ENCODE measurements at regions not wholly inside any gene's neighbourhood (a gene's known extent, or its start where the extent isn't known, plus 50 kb on each side); places are given as distances from the start of the nearest gene placed in this dataset.

DNA sequence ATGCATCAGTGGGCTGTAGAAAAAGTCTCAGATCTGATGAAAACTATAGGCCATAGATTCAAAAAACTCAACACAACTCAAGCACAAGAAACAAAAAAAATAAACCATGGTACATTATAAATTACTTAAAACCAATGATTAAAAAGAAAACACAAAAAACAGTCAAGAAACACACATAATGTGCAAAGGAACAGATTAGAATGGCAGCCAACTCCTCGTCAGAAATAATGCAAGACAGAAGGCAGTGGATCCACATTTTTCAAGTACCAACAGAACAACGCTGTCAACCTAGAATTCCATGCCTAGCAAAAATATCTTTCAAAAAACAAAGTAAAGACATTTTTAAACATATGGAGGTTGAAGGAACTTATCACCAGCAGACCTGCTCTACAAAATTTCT, 69.7 kb downstream of the PSMB1 start:
- no peak for DNase-seq
- no peak for ATAC-seq
- no peak for FAIRE-seq
- Histone ChIP-seq H3K27ac (no peak overlapping the region), H3K36me3 (no peaks in the 10 kb centered on the region), H3K9me3 (no peaks in the 10 kb centered on the region), H3K27me3 (no peaks in the 10 kb centered on the region), H3K4me3 (no peak overlapping the region), H3K4me1 (peaks cover 0 to 7% (median 5%) of the 10 kb centered on the region in 3 donors)
- WGBS, 2 donors: 89 to 96% methylated on average over 2 of the region's 2 CpGs
- intact Hi-C loops (cut with DNase I): no loop called here
- no peak for TF ChIP-seq CTCF (IDR thresholded peaks at IDR 0.05)

DNA sequence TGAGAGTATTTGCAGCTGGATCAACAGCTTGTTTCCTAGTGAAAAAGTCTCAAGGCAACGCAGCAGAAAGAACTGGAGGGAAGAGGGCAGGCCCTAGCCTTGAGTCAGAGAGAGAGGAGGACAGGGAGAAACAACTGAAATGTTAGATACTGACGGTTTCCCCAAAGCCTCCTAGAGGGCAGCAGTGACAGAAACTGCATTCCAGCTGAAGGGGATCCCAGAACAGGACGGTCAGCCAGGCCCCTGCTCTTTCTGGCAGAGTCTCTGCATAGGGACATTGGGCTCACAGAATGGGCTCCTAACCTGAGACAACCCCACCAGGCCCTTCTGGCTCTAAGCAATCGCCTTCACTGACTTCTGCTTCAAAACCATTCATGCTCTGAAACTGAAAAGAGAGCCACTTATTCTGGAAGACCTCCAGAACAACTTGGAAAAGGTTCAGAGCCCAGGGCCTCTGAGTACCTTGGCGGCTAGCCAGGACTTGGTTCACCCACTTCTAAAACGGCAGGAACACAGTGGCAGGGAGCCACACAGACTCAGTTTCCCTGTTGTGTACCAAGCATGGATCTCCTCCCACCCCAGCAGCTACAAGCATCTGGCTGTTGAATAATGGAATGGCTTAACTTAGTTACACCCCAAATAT, 72.9 kb downstream of the PSMB1 start:
- Histone ChIP-seq H3K9me3 (no peaks in the 10 kb centered on the region), H3K27me3 (no peaks in the 10 kb centered on the region), H3K27ac (no peak overlapping the region), H3K36me3 (no peaks in the 10 kb centered on the region), H3K4me3 (no peak overlapping the region), H3K4me1 (peaks cover 0 to 7% (median 5%) of the 10 kb centered on the region in 3 donors)
- ATAC-seq (peak; percentile 53 to 81 (median 70)), DNase-seq (peak in 2 of 6 donors; percentile 10 to 20), FAIRE-seq (no peak)
- no peak for TF ChIP-seq CTCF (IDR thresholded peaks at IDR 0.05)
- 27 to 34% methylated on average over 6 of the region's 6 CpGs for WGBS, 2 donors
- intact Hi-C loops (cut with DNase I): no loop called here

DNA sequence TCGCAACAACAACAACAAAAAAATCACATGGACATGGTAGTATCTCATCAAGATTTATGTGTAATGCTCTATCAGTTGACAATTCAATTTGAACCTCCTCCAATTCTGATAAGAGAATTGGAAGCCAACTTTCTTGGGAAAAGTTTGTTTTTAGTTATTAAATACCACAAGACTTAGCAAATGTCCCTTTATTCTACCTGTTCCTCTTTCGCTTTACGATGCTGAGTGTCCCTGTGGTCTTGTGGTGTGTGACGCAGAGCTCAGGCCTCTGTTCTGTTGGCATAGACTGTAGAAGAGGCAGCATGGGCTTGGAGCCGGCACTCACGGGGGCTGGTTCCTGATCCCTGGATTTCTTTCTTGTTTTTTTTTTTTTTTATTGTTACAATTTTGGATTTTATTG, 76.7 kb downstream of the PSMB1 start:
- no peak for TF ChIP-seq CTCF (IDR thresholded peaks at IDR 0.05)
- intact Hi-C loops (cut with DNase I): no loop called here
- Histone ChIP-seq H3K27ac (no peak overlapping the region), H3K27me3 (no peaks in the 10 kb centered on the region), H3K4me3 (no peak overlapping the region), H3K36me3 (no peaks in the 10 kb centered on the region), H3K4me1 (peaks cover 0 to 7% (median 5%) of the 10 kb centered on the region in 3 donors), H3K9me3 (no peaks in the 10 kb centered on the region)
- ATAC-seq (peak in 1 of 4 donors; percentile 44), DNase-seq (no peak), FAIRE-seq (no peak)
- 94 to 96% methylated on average over 6 of the region's 6 CpGs for WGBS, 2 donors

DNA sequence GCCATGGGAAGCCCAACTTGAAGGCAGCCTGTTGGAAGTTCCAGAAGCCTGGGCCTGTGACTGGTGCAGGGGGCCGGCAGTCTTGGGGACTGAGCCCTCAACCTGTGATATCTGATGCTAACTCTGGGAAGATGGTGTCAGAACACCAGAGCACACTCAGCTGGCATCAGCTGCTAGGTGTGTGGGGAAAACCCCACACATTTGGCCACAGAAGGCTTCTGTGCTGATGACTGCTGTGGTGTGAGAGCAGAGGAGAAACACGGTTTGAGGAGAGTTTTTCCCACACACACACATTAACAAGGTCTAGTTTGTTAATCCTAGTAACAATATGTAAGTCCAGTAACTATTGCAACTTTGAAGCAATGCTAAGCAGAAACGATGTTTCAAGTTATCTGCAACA, 78.0 kb downstream of the PSMB1 start:
- intact Hi-C loops (cut with DNase I): no loop called here
- FAIRE-seq: no peak

More for the DNA sequence above, 78.0 kb downstream of the PSMB1 start:
- no peaks in the 10 kb centered on the region for H3K36me3 ChIP-seq
- H3K27ac ChIP-seq: no peak overlapping the region
- no peaks in the 10 kb centered on the region for H3K27me3 ChIP-seq
- no peak for TF ChIP-seq CTCF (IDR thresholded peaks at IDR 0.05)
- H3K4me3 ChIP-seq: no peak overlapping the region
- 65 to 68% methylated on average over 3 of the region's 3 CpGs for WGBS, 2 donors
- H3K9me3 ChIP-seq: no peaks in the 10 kb centered on the region
- DNase-seq: no peak
- H3K4me1 ChIP-seq: peaks cover 0 to 1% (median 0%) of the 10 kb centered on the region in 3 donors
- no peak for ATAC-seq

Measured in pancreas (tissue), 10 donors.